ENCODE measurements at regions not wholly inside any gene's neighbourhood (a gene's known extent, or its start where the extent isn't known, plus 50 kb on each side); places are given as distances from the start of the nearest gene placed in this dataset.

DNA sequence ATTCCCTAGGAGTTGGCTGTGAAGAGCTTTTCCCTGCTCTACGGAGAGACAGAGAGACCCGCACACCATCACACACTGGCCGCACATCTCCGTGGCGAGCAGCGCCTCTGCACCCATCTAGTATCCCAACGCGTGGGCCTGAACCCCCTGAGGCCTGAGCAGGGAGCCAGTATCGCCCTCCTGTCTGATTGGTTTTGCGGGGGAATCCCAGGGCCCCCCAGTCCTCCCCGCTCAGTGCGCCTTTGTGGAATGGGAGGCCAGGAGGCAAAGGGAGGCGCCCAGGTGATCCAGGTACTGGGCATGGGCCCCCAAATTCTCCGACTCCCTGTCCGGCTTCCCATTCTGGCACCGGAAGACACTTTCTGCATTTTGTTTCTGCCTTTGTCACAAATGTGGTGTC, 344.3 kb downstream of the GLRX3 start:
- no peak for ATAC-seq (ENCODE audit: low FRiP score)
- no peak for DNase-seq (ENCODE audit: low spot score)
- TF ChIP-seq, protein P1, sequence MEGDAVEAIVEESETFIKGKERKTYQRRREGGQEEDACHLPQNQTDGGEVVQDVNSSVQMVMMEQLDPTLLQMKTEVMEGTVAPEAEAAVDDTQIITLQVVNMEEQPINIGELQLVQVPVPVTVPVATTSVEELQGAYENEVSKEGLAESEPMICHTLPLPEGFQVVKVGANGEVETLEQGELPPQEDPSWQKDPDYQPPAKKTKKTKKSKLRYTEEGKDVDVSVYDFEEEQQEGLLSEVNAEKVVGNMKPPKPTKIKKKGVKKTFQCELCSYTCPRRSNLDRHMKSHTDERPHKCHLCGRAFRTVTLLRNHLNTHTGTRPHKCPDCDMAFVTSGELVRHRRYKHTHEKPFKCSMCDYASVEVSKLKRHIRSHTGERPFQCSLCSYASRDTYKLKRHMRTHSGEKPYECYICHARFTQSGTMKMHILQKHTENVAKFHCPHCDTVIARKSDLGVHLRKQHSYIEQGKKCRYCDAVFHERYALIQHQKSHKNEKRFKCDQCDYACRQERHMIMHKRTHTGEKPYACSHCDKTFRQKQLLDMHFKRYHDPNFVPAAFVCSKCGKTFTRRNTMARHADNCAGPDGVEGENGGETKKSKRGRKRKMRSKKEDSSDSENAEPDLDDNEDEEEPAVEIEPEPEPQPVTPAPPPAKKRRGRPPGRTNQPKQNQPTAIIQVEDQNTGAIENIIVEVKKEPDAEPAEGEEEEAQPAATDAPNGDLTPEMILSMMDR (IDR thresholded peaks at IDR 0.05), result no peak

DNA sequence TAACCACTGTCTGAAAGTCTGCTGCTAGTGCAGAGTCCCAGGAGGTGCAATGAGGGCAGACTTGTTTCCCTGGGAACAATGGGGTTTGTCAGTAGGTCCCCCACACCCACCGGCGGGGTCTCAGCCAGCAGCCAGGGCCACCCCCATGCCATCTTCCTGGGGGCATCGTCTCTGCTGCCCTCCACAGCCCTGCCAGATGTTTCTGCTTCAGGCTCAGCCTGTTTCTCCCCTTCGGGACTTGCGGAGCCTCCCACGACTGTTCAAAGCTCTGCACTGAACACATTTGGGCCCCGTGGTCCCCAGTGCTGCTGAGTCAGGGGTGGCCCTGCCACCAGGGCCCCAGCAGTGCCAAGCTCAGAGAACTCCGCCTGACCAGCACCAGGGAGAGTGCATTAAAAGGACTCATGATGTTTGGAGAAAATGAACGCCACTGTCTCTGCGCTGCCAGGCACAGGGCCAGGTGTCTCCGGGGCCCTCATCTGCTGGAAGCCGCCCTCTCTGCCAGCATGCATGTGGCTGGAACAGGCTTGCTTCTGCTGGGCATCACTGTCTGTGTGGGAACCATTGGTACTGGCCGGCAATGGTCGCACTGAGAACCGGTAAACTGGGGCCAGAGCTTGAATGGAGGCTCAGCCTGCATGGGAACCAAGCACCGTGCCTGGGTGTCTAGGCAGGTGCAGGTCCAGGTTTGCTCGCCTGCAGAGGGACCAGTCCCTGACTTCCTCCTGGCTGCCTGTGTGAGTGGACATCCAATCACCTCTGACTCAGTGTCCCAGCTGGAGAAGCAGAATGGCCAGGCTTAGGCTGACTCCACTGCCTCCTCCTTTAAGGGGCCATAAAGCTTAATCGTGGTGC, 345.1 kb downstream of the GLRX3 start:
- TF ChIP-seq, protein P1 (IDR thresholded peaks at IDR 0.05), result no peak
- DNase-seq (ENCODE audit: low spot score) (no peak), ATAC-seq (ENCODE audit: low FRiP score) (no peak)

DNA sequence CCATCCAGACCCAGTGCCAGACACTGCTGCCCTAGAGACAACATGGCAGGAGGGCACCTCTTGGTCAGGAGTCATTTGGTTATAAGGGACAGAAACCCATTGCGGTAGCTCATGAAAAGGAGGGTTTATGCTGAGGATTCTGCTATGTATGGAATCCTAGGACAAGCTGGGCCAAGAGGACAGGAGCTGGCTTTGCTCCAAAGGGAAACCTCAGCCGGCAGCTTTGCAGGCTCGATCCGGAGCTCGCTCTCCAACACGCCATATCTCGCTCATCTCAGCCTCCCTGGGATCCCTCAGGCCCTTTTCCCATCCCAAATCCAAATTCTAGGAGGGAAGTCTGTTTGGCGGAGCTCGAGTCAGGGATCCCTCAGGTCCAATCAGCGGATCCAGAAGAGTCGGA, 345.7 kb downstream of the GLRX3 start:
- no peak for ATAC-seq (ENCODE audit: low FRiP score)
- TF ChIP-seq, protein P1 (IDR thresholded peaks at IDR 0.05), result no peak
- no peak for DNase-seq (ENCODE audit: low spot score)

DNA sequence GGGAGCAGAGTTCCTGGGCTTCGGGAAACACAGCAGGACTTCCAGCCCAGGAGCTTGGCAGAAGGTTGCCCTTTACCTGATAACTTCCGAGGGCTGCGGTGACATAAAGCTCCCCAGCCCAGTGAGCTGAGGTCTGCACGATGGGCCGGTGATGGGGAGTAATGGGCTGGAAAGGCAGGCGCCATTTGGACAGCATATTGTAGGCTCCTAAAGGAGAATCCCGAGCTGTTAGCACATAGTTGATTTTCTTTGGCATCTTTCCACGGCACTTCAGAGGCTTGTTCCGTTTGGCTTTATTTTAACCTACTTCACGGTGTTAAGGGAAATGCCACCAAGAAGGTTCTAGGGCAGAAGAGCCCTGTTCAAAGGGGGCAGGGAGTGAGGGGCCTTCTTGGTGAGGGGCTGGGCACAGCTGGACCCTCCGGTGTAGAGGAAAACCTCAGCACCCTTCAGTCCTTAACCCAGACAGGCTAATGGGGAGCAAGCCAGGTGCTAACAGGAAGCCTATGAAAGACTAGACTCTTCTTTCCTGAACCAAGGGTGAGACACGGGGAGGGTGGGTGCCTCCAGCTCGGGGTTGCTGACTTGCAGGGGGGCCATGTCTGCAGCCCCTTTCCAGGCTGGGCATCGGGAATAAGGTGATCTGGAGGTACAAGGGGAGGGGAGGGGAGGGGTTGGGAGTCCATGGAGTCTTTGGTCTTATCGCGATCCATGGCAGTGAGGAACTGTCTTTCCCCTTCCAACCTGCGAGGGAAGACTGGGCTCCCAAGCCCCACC, 347.7 kb downstream of the GLRX3 start:
- DNase-seq (ENCODE audit: low spot score), result no peak

DNA sequence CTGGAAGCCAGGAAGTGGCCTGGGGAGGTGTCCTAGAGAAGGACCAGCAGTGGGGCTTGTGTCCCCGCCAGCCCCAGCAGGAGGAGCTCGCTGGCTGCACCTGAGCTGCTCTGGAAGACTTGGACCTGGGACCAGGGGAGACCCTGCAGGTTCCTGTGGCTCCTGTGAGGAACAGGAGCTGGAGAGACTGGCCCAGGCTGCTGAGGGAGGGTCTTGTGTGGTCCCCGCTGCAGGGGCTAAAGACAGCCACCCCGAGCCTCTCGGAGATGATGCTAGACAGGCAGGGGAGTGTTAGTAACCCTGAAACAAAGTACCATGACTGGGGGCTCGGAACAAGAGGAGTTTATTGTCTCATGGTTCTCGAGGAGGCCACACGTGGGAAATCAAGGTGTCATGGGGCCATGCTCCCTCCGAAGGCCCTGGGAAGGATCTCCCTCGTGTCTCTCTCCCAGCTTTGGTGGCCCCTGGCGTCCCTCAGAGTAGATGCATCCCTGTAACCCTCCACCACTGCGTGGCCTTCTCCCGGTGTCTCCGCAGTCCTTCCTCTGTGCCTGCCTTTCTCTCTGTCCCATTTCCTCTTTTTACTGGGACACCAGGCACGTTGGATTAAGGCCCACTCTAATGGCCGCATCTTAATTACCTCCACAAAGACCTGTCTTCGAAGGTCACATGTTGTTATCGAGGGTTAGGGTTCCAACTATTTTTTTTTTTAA, 348.4 kb downstream of the GLRX3 start:
- DNase-seq (ENCODE audit: low spot score), result no peak
- no peak for ATAC-seq (ENCODE audit: low FRiP score)
- TF ChIP-seq, protein P1 (IDR thresholded peaks at IDR 0.05), result no peak

More for the DNA sequence above, 347.7 kb downstream of the GLRX3 start:
- no peak for ATAC-seq (ENCODE audit: low FRiP score)
- TF ChIP-seq, protein P1 (IDR thresholded peaks at IDR 0.05), result no peak

DNA sequence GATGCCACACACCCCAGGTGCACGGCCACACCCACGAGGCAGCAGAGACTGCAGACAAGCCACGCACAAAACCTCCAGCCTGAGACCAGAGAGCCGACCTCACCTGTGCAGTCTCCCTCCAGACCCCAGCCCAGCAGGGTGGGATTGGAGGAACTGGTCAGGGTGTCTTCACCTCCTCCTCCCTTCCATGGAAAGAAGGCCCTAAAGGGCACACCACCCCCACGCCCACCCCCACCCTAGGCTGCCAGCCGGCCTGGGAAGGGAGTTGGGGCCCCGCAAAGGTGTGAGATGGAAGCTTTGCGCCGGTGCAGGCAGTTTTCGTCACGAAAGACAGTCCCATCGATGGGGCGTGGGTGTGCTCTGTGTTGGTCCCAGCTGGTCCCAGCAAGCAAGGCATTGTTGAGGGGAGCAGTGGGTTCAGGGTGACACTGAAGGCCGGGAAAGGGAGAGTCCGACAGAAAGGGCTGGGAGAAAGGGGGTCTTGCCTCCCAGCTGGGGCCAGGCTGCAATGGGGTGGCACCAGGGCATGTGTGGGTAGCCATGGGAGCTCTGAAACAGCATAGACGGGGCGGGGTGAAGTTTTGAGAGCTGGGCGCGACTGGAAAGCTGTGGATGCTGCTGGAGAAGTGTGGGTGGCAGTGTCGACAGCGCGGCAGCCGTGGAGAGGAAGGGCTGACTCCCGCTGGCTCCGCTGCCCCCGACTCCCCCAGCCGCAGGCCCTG, 349.2 kb downstream of the GLRX3 start:
- TF ChIP-seq, protein P1 (IDR thresholded peaks at IDR 0.05), result no peak
- DNase-seq (ENCODE audit: low spot score) (no peak), ATAC-seq (ENCODE audit: low FRiP score) (no peak)
